ENCODE measurements at regions not wholly inside any gene's neighbourhood (a gene's known extent, or its start where the extent isn't known, plus 50 kb on each side); places are given as distances from the start of the nearest gene placed in this dataset.

DNA sequence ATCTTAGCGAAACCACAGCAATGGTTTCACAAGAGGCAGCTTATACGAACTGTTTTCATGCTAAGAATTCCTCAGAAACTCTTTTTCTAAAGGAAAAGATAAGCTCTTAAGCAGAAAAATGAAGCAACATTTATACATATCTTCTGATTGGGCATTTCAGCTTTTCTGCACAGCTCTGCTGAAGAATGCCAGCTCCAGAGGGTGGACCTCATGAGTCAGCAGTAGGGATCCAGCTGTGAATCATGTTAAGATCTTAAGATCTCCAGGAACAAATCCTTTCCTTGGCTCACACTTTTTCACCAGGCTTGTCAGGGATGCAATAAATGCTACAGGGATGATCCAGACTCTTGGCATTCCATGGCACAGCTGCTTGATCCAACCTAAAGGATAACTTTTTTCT, 477.1 kb upstream of the CCDC196 start:
- TF ChIP-seq POLR2A (IDR thresholded peaks at IDR 0.05), result no peak
- no peak for TF ChIP-seq CTCF (IDR thresholded peaks at IDR 0.05)
- TF ChIP-seq POLR2AphosphoS5 (IDR thresholded peaks at IDR 0.05), result no peak
